ENCODE measurements at regions not wholly inside any gene's neighbourhood (a gene's known extent, or its start where the extent isn't known, plus 50 kb on each side); places are given as distances from the start of the nearest gene placed in this dataset.
"Not testable (repeated sequence)": the region's sequence is repeated elsewhere in the genome, so short reads cannot be mapped to it uniquely, and the experiment has no call there.

GRCh38 chr10:64275001-64275400 is 753.8 kb downstream of the REEP3 start:
- no peak for DNase-seq (ENCODE audit: low read depth in 3 of 3, low spot score in 2 of 3)

DNA sequence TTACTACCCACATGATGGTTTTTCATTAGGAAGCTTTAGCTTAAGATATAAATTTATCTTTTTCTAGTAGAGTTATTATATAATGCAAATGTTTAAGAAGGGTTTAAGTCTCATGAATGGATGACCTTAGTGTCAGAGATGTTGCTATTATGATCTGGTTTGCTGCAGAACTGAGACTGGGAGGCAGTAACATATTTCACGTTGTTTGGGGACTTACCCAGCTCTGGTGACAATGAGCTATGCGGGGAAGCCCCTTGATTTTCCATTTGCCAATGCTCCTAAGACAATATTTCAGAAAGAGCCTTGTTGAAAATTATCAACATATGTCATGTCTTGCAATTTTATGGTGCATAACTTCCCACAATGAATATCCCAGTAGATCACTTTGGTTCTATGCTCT is 754.6 kb downstream of the REEP3 start:
- DNase-seq (ENCODE audit: low read depth in 3 of 3, low spot score in 2 of 3) = no peak

GRCh38 chr10:64277536-64277935 is 756.3 kb downstream of the REEP3 start:
- DNase-seq (ENCODE audit: low read depth in 3 of 3, low spot score in 2 of 3) = no peak

- DNase-seq (ENCODE audit: low read depth in 3 of 3, low spot score in 2 of 3) = no peak
Measured at GRCh38 chr10:64283621-64284020, 762.4 kb downstream of the REEP3 start.

DNA sequence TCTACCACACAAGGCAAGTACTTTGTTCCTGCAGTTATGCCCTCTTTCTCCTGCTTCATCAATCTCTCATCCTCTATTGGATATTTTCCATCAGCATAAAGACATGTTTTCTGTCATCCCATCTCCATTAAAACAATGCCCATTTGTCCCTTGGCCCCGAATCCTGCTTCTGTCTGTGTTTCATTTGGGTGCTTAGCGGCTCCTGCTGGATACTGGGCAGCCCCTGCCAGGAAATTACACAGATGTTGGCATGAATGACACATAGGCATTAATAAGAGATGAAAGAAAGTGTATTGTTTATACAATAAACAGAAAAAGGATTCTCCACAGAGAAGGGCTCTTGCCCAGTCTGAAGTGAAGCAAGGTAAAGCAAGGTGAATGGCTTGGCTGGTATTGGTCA is 765.3 kb downstream of the REEP3 start:
- no peak for DNase-seq (ENCODE audit: low read depth in 3 of 3, low spot score in 2 of 3)

GRCh38 chr10:64288404-64288803 is 767.2 kb downstream of the REEP3 start:
- DNase-seq (ENCODE audit: low read depth in 3 of 3, low spot score in 2 of 3) = no peak

GRCh38 chr10:64303566-64303965 is 782.4 kb downstream of the REEP3 start:
- DNase-seq (ENCODE audit: low read depth in 3 of 3, low spot score in 2 of 3) = no peak

DNA sequence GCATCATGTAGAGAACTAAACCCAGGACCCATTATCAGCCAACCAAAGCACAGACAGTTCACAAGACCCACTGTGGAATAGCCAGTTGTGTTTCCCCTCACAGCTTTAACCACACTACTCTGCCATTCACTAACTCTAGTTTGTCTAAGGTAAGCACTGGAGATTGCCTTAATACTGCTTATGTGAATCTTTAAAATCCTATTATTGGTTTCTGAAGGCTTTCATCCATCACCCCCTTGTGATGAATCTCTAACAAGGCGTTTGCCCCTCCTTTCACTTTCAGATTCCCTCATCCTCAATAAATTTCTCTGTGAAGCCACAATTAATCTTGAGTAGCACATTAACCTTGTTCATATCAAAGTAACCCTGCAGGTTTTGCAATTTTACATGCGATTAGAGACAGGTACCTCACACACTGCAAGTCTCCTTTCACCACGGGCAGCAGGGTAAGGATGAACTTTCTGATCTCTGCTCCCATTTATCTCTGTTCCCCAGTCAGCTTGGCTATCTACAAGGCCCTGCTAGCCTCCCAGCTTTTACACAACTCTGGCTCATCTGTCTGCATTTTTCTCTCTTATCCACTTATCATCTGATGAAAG is 785.6 kb downstream of the REEP3 start:
- no peak for DNase-seq (ENCODE audit: low read depth in 3 of 3, low spot score in 2 of 3)

GRCh38 chr10:64312876-64313275 is 791.7 kb downstream of the REEP3 start:
- no peak for DNase-seq (ENCODE audit: low read depth in 3 of 3, low spot score in 2 of 3)

DNA sequence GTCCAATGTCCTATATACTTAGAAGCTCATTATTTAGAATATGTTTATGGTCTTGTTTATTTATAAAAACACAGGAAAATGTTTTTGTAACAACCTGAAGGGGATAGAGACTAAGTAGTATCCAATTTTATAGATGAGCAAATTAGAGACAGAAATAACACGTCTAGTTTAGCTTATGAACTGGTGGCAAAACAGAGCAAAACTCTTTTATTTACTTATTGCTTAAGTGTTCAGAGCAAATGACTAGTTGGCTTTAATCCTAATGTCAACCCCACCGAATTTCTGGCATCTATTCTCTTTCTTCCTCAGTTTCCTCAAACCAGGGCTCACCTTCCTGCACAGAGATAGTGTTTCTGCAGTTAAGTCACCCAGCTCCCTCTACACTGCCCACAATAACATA is 792.8 kb downstream of the REEP3 start:
- DNase-seq (ENCODE audit: low read depth in 3 of 3, low spot score in 2 of 3) = no peak

- DNase-seq (ENCODE audit: low read depth in 3 of 3, low spot score in 2 of 3) = no peak
Measured at GRCh38 chr10:64316416-64316815, 795.2 kb downstream of the REEP3 start.

DNA sequence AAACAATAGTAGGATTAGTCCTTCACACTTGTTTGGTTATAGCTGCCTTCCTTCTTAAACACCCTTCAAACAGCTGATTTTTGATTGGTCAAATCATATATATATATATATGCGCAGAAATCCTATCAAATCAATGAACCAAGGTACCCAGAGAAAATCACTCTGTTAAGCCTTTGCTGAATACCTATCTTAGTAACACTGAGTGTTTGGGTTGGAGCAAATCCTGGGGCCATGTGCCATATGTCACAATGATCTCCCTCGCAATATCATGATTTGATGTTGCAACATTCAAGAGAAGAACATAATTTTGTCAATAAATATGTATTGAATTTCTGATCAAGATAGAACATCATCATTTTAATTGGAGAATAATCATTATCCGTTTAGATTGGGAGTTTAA is 795.6 kb downstream of the REEP3 start:
- no peak for DNase-seq (ENCODE audit: low read depth in 3 of 3, low spot score in 2 of 3)

- no peak for DNase-seq (ENCODE audit: low read depth in 3 of 3, low spot score in 2 of 3)
Measured at GRCh38 chr10:64320448-64320847, 799.2 kb downstream of the REEP3 start.

GRCh38 chr10:64329510-64329909 is 808.3 kb downstream of the REEP3 start:
- DNase-seq (ENCODE audit: low read depth in 3 of 3, low spot score in 2 of 3) = no peak

DNA sequence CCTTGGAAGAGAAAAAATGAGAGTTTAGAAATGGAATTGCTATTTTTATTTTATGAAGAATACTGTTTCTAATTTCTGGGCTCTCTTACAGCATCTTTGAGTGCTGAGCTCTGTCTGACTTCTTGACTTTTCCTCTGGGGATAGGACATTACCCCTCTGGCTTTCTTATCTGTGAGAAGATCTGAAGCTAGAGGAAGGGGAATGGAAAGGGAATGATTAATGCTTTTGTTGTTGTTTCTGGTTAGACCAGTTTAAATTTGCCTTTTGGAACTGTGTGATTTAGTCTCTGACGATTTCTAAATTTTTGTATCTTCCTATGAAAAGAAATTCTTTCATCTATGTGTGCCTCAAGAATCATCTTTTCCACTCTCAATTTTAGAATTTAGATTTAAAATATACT is 811.4 kb downstream of the REEP3 start:
- no peak for DNase-seq (ENCODE audit: low read depth in 3 of 3, low spot score in 2 of 3)

- no peak for DNase-seq (ENCODE audit: low read depth in 3 of 3, low spot score in 2 of 3)
Measured at GRCh38 chr10:64334084-64334483, 812.9 kb downstream of the REEP3 start.

DNA sequence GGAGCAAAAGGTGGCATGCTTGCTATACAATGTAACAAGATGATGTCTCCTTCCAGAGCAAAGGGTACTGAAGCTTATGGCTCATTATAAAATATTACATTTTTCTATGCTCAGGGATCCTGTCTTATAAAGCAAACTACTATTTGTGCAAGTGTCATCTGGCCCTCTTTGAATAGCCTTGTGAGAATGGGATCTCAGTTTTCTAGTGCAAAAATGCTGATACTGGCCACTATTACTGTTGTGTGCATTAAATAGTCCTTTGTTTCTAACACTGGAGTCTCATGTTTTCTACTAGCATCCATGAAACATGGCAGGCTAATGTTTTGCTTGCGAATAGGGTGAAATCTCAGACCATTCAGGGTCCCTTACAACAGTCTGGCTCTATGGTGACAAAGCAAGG is 823.0 kb downstream of the REEP3 start:
- no peak for DNase-seq (ENCODE audit: low read depth in 3 of 3, low spot score in 2 of 3)

- no peak for DNase-seq (ENCODE audit: low read depth in 3 of 3, low spot score in 2 of 3)
Measured at GRCh38 chr10:64345856-64346255, 824.7 kb downstream of the REEP3 start.

DNA sequence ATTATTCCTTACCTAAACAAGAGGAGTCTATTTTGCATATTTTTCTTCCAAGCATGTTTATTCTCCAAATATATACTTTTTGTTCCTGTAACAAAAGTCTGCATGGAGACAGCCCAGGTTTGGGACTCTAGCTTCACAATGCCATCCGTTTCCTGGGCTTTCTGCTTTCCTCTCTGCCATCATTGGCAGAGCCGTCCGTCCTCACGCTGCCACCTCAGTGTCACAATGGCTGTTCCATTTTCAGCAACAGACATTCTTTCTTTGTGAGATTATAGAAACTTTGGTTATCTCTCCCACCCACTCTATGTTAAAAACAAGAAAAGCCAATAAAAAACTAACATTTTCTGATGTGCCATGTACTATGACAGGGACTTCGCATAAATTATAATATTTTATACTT is 825.2 kb downstream of the REEP3 start:
- no peak for DNase-seq (ENCODE audit: low read depth in 3 of 3, low spot score in 2 of 3)

GRCh38 chr10:64350665-64351064 is 829.5 kb downstream of the REEP3 start:
- DNase-seq (ENCODE audit: low read depth in 3 of 3, low spot score in 2 of 3) = no peak

- DNase-seq (ENCODE audit: low read depth in 3 of 3, low spot score in 2 of 3) = no peak
Measured at GRCh38 chr10:64358907-64359306, 837.7 kb downstream of the REEP3 start.

- DNase-seq (ENCODE audit: low read depth in 3 of 3, low spot score in 2 of 3) = not testable (repeated sequence)
Measured at GRCh38 chr10:64360240-64360639, 839.0 kb downstream of the REEP3 start.

DNA sequence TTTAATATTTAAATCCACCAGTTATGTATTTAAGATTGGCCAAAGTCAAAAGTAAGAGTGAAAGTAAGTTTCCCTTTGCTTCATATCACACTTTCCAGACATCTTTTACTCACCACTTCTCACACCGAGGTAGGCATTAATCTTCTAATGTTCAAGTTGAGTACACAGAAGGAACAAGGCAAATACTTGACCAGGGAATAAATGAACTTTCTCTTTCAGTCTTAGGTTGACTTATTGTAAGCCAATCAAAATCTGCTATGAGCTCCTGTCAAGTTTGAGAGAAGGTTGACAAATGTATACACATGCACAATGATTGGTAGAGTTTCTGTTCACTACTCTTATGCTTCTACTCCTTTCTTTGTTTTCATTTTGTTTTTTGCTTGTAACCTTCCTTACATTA is 842.5 kb downstream of the REEP3 start:
- no peak for DNase-seq (ENCODE audit: low read depth in 3 of 3, low spot score in 2 of 3)

Data from right renal cortex interstitium (tissue), 3 donors.